GM18511 (cell line): ENCODE measurements at regions not wholly inside any gene's neighbourhood (a gene's known extent, or its start where the extent isn't known, plus 50 kb on each side); places are given as distances from the start of the nearest gene placed in this dataset.
A peak's percentile ranks its signal among the peaks of the same experiment; 100 is the strongest.
"Not testable (repeated sequence)": the region's sequence is repeated elsewhere in the genome, so short reads cannot be mapped to it uniquely, and the experiment has no call there.

ENCODE experiments used
- ATAC-seq: cut with Tn5 transposase; IDR thresholded peaks from one replicate; pipeline ENCODE4 v1.9.1; 2021; ENCODE audit warnings: mild to moderate bottlenecking, moderate library complexity; ENCODE audit not compliant: unreplicated experiment

DNA sequence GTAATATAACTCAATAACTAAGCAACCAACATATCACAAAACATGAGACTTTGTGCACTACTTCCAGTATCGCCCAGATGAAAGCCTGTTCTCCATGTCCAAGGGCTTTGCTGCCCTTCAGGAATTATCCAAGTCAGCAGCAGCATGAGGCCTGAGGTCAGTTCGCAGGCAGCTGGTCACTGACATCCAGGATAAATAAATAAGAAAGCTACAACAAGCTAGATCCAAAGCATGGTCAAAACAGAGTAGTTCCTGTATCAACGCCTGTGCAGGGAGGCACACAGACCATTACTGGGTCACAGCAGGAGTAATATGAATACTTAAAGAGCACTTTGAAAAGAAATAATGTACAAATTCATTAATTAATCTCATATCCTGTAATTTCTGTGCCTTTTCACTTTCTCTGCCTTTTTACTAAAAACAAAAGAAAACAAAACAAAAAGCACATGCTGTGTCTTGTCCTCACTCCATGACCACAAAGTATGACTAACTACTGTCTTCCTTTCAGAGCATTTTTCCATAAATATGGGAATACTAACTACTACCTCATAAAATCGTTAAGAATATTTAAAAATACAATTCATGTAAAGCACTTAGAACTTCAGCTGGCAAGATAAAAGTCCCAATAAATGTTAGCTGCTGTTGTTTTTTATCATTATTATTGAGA, 374.9 kb upstream of the IRAK1BP1 start:
- ATAC-seq = no peak

GRCh38 chr6:78500299-78501089, 366.9 kb upstream of the IRAK1BP1 start:
- ATAC-seq = no peak

DNA sequence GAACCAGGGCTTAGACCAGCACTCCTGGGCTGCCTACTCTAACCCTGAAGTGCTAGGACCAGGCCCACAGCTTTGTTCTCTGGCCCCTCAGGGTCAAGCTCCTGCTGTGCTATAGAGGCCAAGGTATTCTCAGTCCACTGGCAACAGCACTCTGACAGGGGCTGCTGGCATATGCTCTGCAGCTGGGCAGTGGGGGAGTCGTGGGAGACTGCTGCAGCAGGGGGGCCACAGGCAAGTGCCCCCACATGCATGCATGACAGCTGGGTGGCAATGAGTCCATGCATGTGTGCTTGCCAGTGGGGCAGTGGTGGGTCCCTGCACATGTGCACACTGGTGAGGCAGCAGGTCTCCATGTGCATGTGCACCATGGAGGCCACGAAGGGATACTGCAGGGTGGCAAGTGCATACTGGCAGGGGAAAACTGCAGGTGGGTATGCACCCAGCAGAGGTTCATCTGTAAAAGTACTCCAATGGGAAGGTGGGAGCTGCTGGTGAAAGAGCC, 364.9 kb upstream of the IRAK1BP1 start:
- ATAC-seq = no peak

DNA sequence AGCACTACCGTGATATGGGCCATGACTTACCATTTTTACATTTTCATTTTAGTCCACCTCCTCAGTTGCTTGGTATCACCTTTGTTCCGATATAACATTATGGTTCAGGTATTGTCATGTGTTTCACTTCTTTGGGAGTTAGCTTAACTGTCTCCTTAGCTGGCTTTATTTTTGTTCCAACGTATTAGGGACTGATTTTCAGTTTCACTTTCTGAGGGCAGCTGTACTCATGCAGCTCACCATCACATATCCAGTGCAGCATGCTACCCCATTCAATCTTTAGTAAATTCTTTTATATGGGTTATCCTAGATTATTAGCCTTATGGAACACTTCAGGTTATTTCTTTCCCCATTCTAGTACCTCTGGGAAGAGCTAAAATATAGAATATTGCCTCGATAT, 362.2 kb upstream of the IRAK1BP1 start:
- peak; percentile 66 for ATAC-seq

DNA sequence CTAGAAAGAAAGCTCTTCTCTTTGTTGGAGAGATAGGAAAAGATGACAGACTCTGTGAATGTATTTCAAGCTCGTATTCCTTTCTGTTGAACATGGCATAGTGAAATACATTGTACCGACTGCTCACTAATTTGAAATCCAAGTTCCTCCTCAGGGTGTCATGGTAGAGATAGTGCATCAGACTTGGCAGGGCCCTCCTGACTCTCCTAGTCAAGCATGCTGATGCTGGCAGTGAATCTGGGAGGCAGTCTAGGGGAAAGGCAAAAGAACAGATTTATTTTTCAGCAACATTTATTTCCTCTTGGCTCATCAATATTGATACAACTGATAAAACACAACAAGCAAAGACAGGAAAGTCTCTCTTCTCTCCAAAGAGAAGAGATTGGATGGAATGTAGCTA, 356.3 kb upstream of the IRAK1BP1 start:
- ATAC-seq = no peak

- no peak for ATAC-seq
These were observed 353.5 kb upstream of the IRAK1BP1 start for GRCh38 chr6:78513856-78514255.

GRCh38 chr6:78515271-78515670, 352.1 kb upstream of the IRAK1BP1 start:
- no peak for ATAC-seq

DNA sequence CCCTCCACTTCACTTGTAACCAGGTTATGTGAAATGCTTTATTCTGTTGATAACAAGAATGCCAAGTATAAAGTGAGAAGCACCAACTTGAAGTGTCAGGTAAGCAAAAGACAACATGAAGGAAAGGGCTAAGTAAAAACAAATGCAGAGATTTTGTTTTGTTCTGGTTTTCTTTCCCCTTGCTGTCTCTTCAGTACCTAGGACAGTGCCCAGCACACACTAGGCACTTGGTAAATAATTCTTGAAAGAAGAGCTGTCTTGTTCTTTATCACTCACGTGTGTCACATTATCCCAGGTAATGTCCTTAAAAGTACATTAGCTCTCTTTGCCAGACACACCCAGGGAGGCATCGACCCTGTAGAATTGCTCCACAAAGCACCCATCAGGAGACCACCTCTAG, 350.0 kb upstream of the IRAK1BP1 start:
- no peak for ATAC-seq

DNA sequence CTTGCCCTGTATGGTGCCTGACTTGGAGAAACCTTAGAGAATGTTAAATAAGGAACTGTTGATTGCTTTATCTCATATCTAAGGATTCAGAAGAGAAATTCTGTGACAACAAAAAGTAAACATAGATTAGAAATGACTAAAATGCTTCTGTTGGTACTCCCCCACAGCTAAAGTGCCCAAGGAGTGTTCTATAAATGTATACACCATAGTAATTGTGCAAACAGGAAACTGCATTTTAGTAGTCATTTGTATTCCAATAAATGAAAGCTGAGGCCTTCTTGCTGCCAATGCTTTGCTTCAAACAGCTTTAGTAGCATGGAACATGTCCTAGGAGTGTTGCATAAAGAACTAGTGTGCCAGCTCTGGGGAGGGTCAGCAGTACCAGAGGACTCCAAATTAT, 343.7 kb upstream of the IRAK1BP1 start:
- no peak for ATAC-seq

DNA sequence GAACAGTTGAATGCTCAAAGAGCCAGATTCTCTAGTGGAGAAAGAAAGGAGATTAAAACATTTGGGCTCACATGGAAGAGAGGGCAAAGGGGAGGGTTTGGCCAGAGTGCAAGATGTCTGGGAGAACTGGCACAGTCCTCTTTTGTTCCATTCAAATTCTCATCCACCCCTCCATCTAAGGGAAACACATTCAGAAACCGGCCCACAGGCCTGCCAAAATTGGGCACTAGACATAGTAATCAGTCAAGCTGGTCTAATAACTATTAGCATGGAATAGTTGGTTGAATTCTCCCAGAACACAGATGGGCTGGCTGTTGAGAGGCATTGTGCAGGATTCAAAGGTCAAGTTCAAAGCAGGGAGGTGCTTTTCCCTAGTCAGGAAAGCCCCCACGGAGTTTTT, 341.4 kb upstream of the IRAK1BP1 start:
- ATAC-seq = no peak

- no peak for ATAC-seq
These were observed 340.9 kb upstream of the IRAK1BP1 start for GRCh38 chr6:78526432-78526831.

GRCh38 chr6:78528926-78529325, 338.4 kb upstream of the IRAK1BP1 start:
- ATAC-seq = no peak

GRCh38 chr6:78530208-78530607, 337.1 kb upstream of the IRAK1BP1 start:
- ATAC-seq = no peak

DNA sequence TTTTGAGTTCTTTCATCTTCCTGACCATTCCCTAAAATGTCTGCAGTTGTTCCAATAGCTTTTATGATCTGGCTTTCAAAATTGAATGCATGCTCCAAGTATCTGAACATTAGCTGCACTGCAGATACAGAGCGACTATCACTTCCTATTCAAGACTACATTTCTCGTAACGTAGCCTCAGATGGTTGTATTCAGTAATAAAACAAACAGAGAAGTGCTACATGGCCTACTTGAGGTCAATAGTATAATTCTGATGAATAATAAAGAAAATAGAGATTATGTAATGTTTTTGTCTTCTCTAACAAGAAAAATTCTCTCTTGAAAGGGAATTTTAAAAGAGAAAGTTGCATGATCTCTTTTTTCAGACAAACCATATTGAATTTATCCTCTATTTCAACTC, 333.9 kb upstream of the IRAK1BP1 start:
- no peak for ATAC-seq

DNA sequence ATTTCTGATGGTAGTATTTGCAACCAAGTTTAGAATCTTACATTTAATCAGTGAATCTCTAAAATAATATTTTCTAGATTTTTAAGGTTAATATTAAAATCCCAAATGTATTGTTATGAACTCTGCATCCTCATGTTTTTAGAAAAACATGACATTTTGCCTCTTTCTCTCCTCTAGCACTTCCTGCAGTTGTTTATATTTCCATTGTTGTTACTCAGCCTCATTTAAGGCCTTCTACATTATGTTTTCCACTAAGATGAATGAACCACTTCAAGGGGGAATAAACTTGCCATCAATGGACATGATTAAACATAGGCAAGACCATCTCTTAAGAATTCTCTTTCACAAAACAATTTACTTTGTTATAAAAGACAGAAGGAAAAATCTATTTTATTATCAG, 333.5 kb upstream of the IRAK1BP1 start:
- no peak for ATAC-seq

DNA sequence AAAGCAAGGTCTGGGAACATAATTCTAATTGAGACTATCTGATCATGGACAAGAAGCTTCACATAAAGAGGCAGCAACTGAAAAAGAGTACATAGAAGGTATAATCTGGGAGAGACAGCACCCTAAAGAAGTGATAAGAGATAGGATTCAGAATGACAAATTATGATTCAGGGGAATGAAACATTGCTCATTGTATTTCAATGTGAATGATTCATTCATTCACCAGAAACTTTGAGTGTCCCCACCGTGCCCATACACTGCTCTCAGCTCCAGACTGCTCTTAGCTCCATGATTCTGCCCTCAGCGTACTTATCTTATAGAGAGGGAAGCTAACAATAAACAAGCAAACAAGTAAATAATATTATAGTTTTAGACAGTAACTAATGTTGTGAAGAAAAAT, 329.3 kb upstream of the IRAK1BP1 start:
- no peak for ATAC-seq

- ATAC-seq = not testable (repeated sequence)
These were observed 319.7 kb upstream of the IRAK1BP1 start for GRCh38 chr6:78547636-78548035.

- ATAC-seq = no peak
These were observed 316.0 kb upstream of the IRAK1BP1 start for GRCh38 chr6:78551361-78551760.

DNA sequence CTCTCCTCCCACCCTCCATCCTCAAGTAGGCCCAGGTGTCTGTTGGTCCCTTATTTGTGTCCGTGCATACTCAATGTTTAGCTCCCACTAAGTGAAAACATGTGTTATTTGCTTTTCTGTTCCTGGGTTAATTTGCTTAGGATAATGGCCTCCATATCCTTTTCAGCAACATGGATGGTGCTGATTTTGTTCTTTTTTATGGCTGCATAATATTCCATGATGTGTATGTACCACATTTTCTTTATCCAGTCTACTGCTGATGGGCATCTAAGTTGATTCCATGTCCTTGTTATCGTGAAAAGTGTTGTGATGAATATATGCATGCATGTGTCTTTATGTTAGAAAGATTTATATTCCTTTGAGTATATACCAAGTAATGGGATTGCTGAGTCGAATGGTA, 314.9 kb upstream of the IRAK1BP1 start:
- no peak for ATAC-seq

DNA sequence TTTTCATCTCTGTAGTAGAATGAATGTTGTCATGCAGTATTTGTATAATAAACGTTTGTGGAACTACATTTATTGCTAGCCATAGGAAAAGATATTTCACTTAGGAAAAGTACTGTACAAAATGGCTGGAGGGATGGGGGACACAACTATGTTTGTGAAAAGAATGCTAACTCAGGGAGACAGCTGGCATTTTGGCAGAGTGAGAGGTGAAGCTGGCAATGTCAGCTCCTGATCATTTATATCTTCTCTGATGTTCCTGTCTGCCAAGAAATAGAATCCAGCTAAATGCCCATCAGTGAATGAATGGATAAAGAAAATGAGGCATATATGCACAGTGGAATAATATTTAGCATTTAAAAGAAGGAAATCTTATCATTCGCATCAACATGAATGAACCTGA, 313.0 kb upstream of the IRAK1BP1 start:
- no peak for ATAC-seq

GRCh38 chr6:78559056-78559455, 308.3 kb upstream of the IRAK1BP1 start:
- ATAC-seq = no peak

- ATAC-seq = no peak
These were observed 306.3 kb upstream of the IRAK1BP1 start for GRCh38 chr6:78561015-78561414.
